ENCODE measurements at regions not wholly inside any gene's neighbourhood (a gene's known extent, or its start where the extent isn't known, plus 50 kb on each side); places are given as distances from the start of the nearest gene placed in this dataset.
A peak's percentile ranks its signal among the peaks of the same experiment; 100 is the strongest.

DNA sequence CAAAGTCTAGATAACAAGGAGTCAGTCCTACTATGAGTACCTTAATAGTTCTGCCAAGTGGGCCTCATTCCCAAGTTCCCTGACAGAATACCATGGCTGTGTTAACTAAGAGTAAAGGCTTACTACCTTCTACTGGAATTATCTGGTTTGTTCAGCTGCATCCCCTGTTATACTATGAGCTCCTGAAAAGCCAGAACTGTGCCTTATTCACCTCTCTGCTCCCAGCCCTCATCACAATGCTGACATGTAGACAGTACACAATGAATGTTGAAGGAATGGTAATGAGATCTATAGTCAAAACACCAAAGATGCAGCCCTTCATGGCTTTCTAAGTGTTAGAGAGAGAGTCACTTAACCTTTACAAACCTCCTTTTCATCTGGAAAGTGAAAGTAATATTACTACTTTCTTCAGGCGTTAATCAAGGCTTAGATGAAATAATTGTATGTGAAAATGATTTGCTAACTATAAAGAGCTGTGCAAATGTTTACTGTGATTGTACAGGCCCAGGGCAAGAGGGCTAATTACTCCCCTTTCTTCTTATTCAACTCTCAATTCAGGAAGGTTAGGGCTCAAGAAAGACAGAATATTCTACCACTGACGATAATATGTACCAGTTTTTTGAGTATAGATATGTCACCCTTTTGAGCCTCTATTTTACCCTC lies 70.3 kb upstream of the MROH9 start:
- no peak for DNase-seq

DNA sequence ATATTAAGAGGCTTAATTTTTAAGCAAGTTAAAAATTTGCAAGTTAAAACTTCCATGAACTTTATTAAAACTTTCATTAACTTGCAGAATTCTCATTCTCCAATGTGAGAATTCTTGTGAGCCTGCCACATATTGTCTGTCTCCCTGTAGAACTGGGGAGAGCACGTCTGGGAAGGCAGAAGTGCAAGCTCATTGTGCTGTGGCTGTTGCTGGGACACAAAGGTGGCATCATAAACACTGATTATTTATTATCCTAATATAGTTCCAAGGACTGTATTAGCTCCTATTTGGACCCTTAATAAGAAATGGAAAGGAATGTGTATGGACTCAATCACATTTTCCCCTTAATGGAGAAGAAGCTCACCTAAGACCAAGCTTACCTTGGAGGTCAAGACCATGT lies 68.7 kb upstream of the MROH9 start:
- no peak for DNase-seq

DNA sequence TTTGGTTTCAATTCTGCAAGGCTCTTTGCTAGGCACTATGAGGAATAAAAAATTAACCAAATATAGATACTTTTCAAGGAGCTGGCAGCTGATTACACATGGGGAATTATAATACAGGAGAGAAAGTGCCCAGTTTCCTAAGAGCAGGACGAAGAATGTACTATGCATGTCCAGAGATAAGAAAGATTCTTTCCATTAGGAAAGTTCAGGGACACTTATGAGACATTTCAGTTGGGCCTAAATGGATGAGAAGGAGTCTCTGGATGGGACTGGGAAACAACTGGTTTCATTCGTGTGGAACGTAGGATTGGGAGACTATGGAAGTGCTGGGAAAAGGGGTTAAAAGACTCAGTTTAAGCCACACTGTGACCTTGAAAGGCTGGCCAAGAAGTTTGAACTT lies 63.5 kb upstream of the MROH9 start:
- DNase-seq = no peak

- DNase-seq = peak in 3 of 4 experiments; percentile 14 to 62 (median 57)
Observed at GRCh38 chr1:170872663-170873062, 62.7 kb upstream of the MROH9 start.

GRCh38 chr1:170874671-170875070 lies 60.7 kb upstream of the MROH9 start:
- peak in 1 of 4 experiments; percentile 8 for DNase-seq

GRCh38 chr1:170881268-170882265 lies 53.8 kb upstream of the MROH9 start:
- peak; percentile 17 to 51 (median 24) for DNase-seq

All from suppressor macrophage (primary cell).